Caco-2 (cell line): ENCODE measurements at regions not wholly inside any gene's neighbourhood (a gene's known extent, or its start where the extent isn't known, plus 50 kb on each side); places are given as distances from the start of the nearest gene placed in this dataset.

Experiments used
- BruUV-seq: library from RNA; stranded (reverse); fragments of 400-500 nt; replicated peaks from 2 replicates; lab custom pipeline; 2021; lab: Mats Ljungman, UMichigan
- CTCF ChIA-PET: fragments of 300-600 bp; sonication (Branson Sonifier 250); formaldehyde crosslinking; loops from one replicate; lab custom pipeline; 2022; ENCODE audit warnings: antibody characterized with exemption; lab: Charles Lee
- POLR2A ChIA-PET: fragments of 300-600 bp; sonication (Branson Sonifier 250); formaldehyde crosslinking; loops from one replicate; lab custom pipeline; 2022; ENCODE audit warnings: antibody characterized with exemption; lab: Charles Lee
- DNase-seq, 2 experiments: peaks; one replicate each; pipeline versions ENCODE4 v3.0.0 to v3.0.0-alpha.2; 2020 to 2022
- H3K27me3 ChIP-seq: replicated peaks from 2 replicates; pipeline ENCODE4 v1.6.0; 2011; ENCODE audit warnings: low read length; ENCODE audit not compliant: control insufficient read depth, insufficient read depth
- H3K36me3 ChIP-seq: 2 replicates; pipeline ENCODE4 v1.5.1; 2011; ENCODE audit warnings: low read length; ENCODE audit not compliant: control insufficient read depth, insufficient read depth
- H3K4me1 ChIP-seq: fragments of 250-450 bp; sonication (Bioruptor Pico); 2 replicates; pipeline ENCODE4 v1.5.1; 2020; ENCODE audit warnings: mild to moderate bottlenecking
- H3K4me3 ChIP-seq: 2 replicates; pipeline ENCODE4 v1.5.1; 2011; ENCODE audit warnings: low read depth, mild to moderate bottlenecking, control low read depth, low read length
- H3K9me3 ChIP-seq: fragments of 250-450 bp; sonication (Bioruptor Pico); 2 replicates; pipeline ENCODE4 v1.5.1; 2020; ENCODE audit warnings: mild to moderate bottlenecking, moderate library complexity
- H3K27ac Mint-ChIP-seq: one replicate; pipeline ENCODE4 v1.8.0; 2022; ENCODE audit warnings: mixed read lengths; ENCODE audit not compliant: unreplicated experiment
- H3K27me3 Mint-ChIP-seq: one replicate; pipeline ENCODE4 v1.8.0; 2022; ENCODE audit warnings: mixed read lengths; ENCODE audit not compliant: insufficient read depth, unreplicated experiment
- H3K36me3 Mint-ChIP-seq: one replicate; pipeline ENCODE4 v1.8.0; 2022; ENCODE audit warnings: mild to moderate bottlenecking, mixed read lengths; ENCODE audit not compliant: insufficient read depth, unreplicated experiment
- H3K4me1 Mint-ChIP-seq: one replicate; pipeline ENCODE4 v1.8.0; 2022; ENCODE audit warnings: low read depth, mixed read lengths; ENCODE audit not compliant: unreplicated experiment
- H3K4me3 Mint-ChIP-seq: one replicate; pipeline ENCODE4 v1.8.0; 2022; ENCODE audit warnings: mild to moderate bottlenecking, moderate library complexity, mixed read lengths; ENCODE audit not compliant: unreplicated experiment
- H3K9me3 Mint-ChIP-seq: one replicate; pipeline ENCODE4 v1.8.0; 2022; ENCODE audit warnings: mixed read lengths; ENCODE audit not compliant: unreplicated experiment
- intact Hi-C: fragments of 100-400 bp; cut with micrococcal nuclease; formaldehyde crosslinking; loops from one replicate; pipeline ENCODE4 v1.10.0; 2022; ENCODE audit not compliant: unreplicated experiment
- TF ChIP-seq, protein P1 (sequence below), 2 experiments: fragments of 200-600 bp in 1 of 2; IDR thresholded peaks; 1 replicate in 1 of 2; 2 replicates in 1 of 2; pipeline versions ENCODE4 v1.5.1 to v1.8.0; 2011 to 2022; ENCODE audit warnings: antibody characterized with exemption in 1 of 2, control low read depth in 1 of 2, inconsistent platforms in 1 of 2, low read depth in 1 of 2, low read length in 1 of 2, mild to moderate bottlenecking in 1 of 2, moderate library complexity in 1 of 2; ENCODE audit not compliant: insufficient read depth in 1 of 2, severe bottlenecking in 1 of 2, unreplicated experiment in 1 of 2

DNA sequence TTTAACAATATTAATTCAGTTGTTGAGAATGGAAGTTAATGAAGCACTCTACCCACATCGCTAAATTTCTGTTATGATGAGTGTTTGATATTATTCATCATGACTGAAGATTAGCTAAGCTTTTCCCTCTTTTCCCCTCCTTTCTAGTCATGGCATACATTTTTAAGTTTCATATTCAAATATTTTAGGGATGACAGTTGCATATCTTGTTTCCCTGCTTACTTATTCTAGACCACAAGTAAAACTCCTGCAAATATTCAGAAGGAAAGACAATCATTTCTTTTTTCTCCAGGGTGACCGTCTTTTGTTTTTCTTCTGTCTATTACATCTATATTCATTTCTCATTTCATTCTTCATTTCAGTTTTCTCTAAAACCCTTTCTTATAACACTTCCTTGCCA lies 906.0 kb downstream of the ADGRL2 start:
- no peaks in the 10 kb centered on the region for H3K9me3 ChIP-seq
- Mint-ChIP-seq H3K4me3 (no peak overlapping the region), H3K27ac (no peak overlapping the region), H3K9me3 (no peaks in the 10 kb centered on the region), H3K36me3 (no peaks in the 10 kb centered on the region), H3K4me1 (no peaks in the 10 kb centered on the region), H3K27me3 (peaks cover 4% of the 10 kb centered on the region)
- no peak overlapping the region for H3K4me3 ChIP-seq
- no peaks in the 10 kb centered on the region for H3K36me3 ChIP-seq
- CTCF ChIA-PET = no interaction called here
- DNase-seq = no peak
- intact Hi-C loops = no loop called here
- H3K27me3 ChIP-seq = no peaks in the 10 kb centered on the region
- TF ChIP-seq, protein P1, sequence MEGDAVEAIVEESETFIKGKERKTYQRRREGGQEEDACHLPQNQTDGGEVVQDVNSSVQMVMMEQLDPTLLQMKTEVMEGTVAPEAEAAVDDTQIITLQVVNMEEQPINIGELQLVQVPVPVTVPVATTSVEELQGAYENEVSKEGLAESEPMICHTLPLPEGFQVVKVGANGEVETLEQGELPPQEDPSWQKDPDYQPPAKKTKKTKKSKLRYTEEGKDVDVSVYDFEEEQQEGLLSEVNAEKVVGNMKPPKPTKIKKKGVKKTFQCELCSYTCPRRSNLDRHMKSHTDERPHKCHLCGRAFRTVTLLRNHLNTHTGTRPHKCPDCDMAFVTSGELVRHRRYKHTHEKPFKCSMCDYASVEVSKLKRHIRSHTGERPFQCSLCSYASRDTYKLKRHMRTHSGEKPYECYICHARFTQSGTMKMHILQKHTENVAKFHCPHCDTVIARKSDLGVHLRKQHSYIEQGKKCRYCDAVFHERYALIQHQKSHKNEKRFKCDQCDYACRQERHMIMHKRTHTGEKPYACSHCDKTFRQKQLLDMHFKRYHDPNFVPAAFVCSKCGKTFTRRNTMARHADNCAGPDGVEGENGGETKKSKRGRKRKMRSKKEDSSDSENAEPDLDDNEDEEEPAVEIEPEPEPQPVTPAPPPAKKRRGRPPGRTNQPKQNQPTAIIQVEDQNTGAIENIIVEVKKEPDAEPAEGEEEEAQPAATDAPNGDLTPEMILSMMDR (IDR thresholded peaks at IDR 0.05; ENCODE audit: insufficient read depth in 1 of 2, low read depth in 1 of 2, low read length in 1 of 2, severe bottlenecking in 1 of 2, unreplicated experiment in 1 of 2) = no peak
- POLR2A ChIA-PET = no interaction called here
- BruUV-seq = no TSS peak
- no peaks in the 10 kb centered on the region for H3K4me1 ChIP-seq

DNA sequence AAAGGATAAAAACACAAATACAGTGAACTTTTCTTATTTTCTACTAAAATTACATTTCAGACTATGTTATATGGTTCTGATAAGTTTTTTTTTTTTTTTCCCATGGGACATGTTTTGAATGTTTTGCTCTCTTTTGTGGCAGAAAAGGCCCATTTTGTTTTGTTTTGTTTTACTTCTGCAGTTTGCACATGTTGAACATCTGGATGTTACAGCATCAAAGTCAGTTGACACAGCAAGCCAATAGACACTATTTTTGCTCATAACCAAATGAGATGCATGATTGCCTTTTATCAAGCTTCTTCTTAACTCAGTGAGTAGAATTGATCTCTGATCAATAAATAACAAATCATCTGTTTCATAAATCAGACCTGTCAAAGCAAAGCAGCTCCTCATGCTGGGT lies 904.2 kb downstream of the ADGRL2 start:
- Mint-ChIP-seq H3K27me3 (peaks cover 4% of the 10 kb centered on the region), H3K4me1 (no peaks in the 10 kb centered on the region), H3K9me3 (no peaks in the 10 kb centered on the region), H3K27ac (no peak overlapping the region), H3K4me3 (no peak overlapping the region), H3K36me3 (no peaks in the 10 kb centered on the region)
- no peaks in the 10 kb centered on the region for H3K9me3 ChIP-seq
- TF ChIP-seq, protein P1 (IDR thresholded peaks at IDR 0.05; ENCODE audit: insufficient read depth in 1 of 2, low read depth in 1 of 2, low read length in 1 of 2, severe bottlenecking in 1 of 2, unreplicated experiment in 1 of 2) = no peak
- H3K4me1 ChIP-seq = no peaks in the 10 kb centered on the region
- H3K4me3 ChIP-seq = no peak overlapping the region
- POLR2A ChIA-PET = no interaction called here
- no peaks in the 10 kb centered on the region for H3K27me3 ChIP-seq
- no TSS peak for BruUV-seq
- CTCF ChIA-PET = no interaction called here
- no peak for DNase-seq
- intact Hi-C loops = no loop called here
- no peaks in the 10 kb centered on the region for H3K36me3 ChIP-seq

DNA sequence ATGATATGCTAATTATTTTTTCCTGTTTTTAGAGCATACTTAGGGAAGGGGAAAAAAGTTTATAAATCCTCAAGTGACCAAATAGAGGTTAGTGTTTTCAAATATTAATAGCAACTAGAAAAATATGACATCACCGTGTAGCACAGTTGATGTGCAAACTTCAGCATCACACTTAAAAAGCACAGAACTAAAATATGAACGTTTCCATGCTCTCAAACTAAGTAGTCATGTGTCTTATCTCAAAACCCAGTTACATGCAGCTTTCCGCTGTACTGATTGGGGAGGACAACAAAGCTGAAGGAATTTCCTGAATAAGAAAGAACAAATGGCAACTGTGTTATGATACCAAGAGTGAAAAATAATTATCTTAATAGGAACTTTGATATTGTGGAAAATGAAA lies 903.7 kb downstream of the ADGRL2 start:
- Histone ChIP-seq H3K4me1 (no peaks in the 10 kb centered on the region), H3K36me3 (no peaks in the 10 kb centered on the region), H3K9me3 (no peaks in the 10 kb centered on the region), H3K27me3 (no peaks in the 10 kb centered on the region), H3K4me3 (no peak overlapping the region)
- intact Hi-C loops = no loop called here
- Mint-ChIP-seq H3K4me3 (no peak overlapping the region), H3K27ac (no peak overlapping the region), H3K36me3 (no peaks in the 10 kb centered on the region), H3K9me3 (no peaks in the 10 kb centered on the region), H3K4me1 (no peaks in the 10 kb centered on the region), H3K27me3 (peaks cover 4% of the 10 kb centered on the region)
- no TSS peak for BruUV-seq
- TF ChIP-seq, protein P1 (IDR thresholded peaks at IDR 0.05; ENCODE audit: insufficient read depth in 1 of 2, low read depth in 1 of 2, low read length in 1 of 2, severe bottlenecking in 1 of 2, unreplicated experiment in 1 of 2) = no peak
- no peak for DNase-seq
- ChIA-PET CTCF (no interaction called here), POLR2A (no interaction called here)
